ENCODE measurements at regions not wholly inside any gene's neighbourhood (a gene's known extent, or its start where the extent isn't known, plus 50 kb on each side); places are given as distances from the start of the nearest gene placed in this dataset.
A peak's percentile ranks its signal among the peaks of the same experiment; 100 is the strongest.

- H3K9ac ChIP-seq (ENCODE audit: low read length) = no peak overlapping the region
- H3K4me1 ChIP-seq (ENCODE audit: control insufficient read depth, insufficient read depth, low read length) = peaks cover 1% of the 10 kb centered on the region
- peaks cover 23% of the 10 kb centered on the region for H3K9me3 ChIP-seq (ENCODE audit: control insufficient read depth, low read length)
- H3K36me3 ChIP-seq (ENCODE audit: control insufficient read depth, insufficient read depth, low read length, severe bottlenecking) = no peaks in the 10 kb centered on the region
- no peaks in the 10 kb centered on the region for H3K27me3 ChIP-seq (replicated peaks; ENCODE audit: control insufficient read depth, insufficient read depth, low read length)
- DNase-seq (ENCODE audit: low read depth) = peak; percentile 22
- no peak overlapping the region for H3K4me3 ChIP-seq (ENCODE audit: low read length)
Observed at GRCh38 chr2:57937456-57937855, 109.2 kb upstream of the VRK2 start.

DNA sequence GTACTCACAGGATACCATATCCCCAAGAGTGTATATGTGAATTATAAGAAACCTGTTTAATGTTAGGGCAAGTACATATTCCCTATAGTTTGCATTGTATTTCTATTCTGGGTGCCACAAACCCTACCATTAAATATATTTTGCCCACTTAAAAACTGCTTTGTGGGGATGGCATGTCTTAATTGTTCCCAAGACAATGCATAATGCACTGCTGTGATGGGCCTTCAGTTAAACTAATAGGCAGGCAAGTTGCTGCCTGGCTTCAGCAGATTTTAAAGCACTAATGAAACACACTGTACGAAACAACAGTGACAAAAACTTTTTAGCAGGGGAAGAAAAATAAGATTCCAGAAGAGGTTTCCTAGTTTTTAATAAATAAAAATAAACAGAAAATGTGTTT lies 104.8 kb upstream of the VRK2 start:
- Histone ChIP-seq H3K27me3 (replicated peaks; ENCODE audit: control insufficient read depth, insufficient read depth, low read length) (no peaks in the 10 kb centered on the region), H3K36me3 (ENCODE audit: control insufficient read depth, insufficient read depth, low read length, severe bottlenecking) (no peaks in the 10 kb centered on the region), H3K4me3 (ENCODE audit: low read length) (no peak overlapping the region), H3K4me1 (ENCODE audit: control insufficient read depth, insufficient read depth, low read length) (peaks cover 18% of the 10 kb centered on the region), H3K9me3 (ENCODE audit: control insufficient read depth, low read length) (no peaks in the 10 kb centered on the region), H3K9ac (ENCODE audit: low read length) (no peak overlapping the region)
- no peak for DNase-seq (ENCODE audit: low read depth)

DNA sequence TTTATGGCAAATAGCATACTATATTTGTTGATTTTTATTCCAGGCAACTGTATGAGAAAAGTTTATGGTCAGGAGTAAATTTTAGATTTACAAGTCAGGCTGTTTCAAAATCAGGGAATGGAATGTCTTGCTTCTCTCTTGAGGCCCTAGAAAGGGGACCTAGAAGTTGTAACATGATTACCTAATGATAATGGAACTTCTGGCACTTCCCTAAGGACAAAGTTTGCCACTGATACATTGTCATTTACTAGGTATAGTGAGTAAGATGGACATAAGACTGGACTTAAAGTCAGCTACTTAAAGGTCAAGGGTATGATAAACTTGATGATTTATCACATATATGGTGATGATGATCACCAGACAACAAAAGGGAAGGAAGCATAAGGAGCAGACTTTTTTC lies 103.3 kb upstream of the VRK2 start:
- Histone ChIP-seq H3K36me3 (ENCODE audit: control insufficient read depth, insufficient read depth, low read length, severe bottlenecking) (no peaks in the 10 kb centered on the region), H3K27me3 (replicated peaks; ENCODE audit: control insufficient read depth, insufficient read depth, low read length) (no peaks in the 10 kb centered on the region), H3K4me1 (ENCODE audit: control insufficient read depth, insufficient read depth, low read length) (peaks cover 18% of the 10 kb centered on the region), H3K4me3 (ENCODE audit: low read length) (peak overlapping the region; percentile 17), H3K9me3 (ENCODE audit: control insufficient read depth, low read length) (no peaks in the 10 kb centered on the region), H3K9ac (ENCODE audit: low read length) (no peak overlapping the region)
- DNase-seq (ENCODE audit: low read depth) = peak; percentile 81

DNA sequence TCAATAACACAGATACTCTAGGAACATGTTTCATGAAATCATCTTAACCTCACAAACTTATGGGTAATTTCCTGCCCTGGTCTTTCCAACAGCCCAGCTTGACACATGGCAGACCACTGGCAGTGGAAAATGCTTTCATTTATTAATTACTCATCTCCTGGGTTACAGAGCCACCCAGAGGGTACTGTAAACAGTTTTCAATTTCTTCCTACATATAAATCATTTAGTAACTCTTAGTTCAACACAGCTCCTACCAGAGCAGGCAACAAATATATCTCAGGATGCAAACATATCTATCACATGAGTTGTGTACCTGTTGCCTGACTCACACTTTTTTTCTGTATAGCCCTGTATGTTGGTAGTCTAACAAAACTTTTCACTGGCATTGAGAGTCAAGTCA lies 99.2 kb upstream of the VRK2 start:
- no peak for DNase-seq (ENCODE audit: low read depth)
- Histone ChIP-seq H3K4me1 (ENCODE audit: control insufficient read depth, insufficient read depth, low read length) (peaks cover 17% of the 10 kb centered on the region), H3K9ac (ENCODE audit: low read length) (no peak overlapping the region), H3K9me3 (ENCODE audit: control insufficient read depth, low read length) (no peaks in the 10 kb centered on the region), H3K36me3 (ENCODE audit: control insufficient read depth, insufficient read depth, low read length, severe bottlenecking) (no peaks in the 10 kb centered on the region), H3K4me3 (ENCODE audit: low read length) (no peak overlapping the region), H3K27me3 (replicated peaks; ENCODE audit: control insufficient read depth, insufficient read depth, low read length) (no peaks in the 10 kb centered on the region)

DNA sequence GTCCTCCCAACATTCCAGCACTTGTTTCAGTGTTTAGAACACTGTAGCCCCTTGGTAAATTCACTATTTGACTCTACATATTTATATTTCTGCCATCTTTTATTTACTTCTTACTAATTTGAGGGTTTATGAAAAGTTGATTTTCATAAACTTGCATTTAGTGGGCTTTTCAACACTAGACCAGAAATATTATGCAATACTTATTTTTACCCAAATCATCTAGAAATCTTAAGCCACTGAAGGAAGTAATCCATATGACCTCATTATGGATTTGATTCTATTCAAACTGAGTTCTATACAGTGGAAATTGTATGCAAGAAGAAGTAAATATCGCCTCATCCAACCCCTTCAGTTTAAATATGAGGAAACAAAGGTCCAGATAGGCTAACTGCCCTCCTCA lies 92.6 kb upstream of the VRK2 start:
- Histone ChIP-seq H3K27me3 (replicated peaks; ENCODE audit: control insufficient read depth, insufficient read depth, low read length) (no peaks in the 10 kb centered on the region), H3K4me1 (ENCODE audit: control insufficient read depth, insufficient read depth, low read length) (no peaks in the 10 kb centered on the region)

GRCh38 chr2:57957238-57957637 lies 89.4 kb upstream of the VRK2 start:
- Histone ChIP-seq H3K4me3 (ENCODE audit: low read length) (no peak overlapping the region), H3K9ac (ENCODE audit: low read length) (no peak overlapping the region), H3K27me3 (replicated peaks; ENCODE audit: control insufficient read depth, insufficient read depth, low read length) (no peaks in the 10 kb centered on the region), H3K9me3 (ENCODE audit: control insufficient read depth, low read length) (no peaks in the 10 kb centered on the region), H3K36me3 (ENCODE audit: control insufficient read depth, insufficient read depth, low read length, severe bottlenecking) (no peaks in the 10 kb centered on the region), H3K4me1 (ENCODE audit: control insufficient read depth, insufficient read depth, low read length) (no peaks in the 10 kb centered on the region)
- DNase-seq (ENCODE audit: low read depth) = no peak

More for the DNA sequence above, 92.6 kb upstream of the VRK2 start:
- Histone ChIP-seq H3K4me3 (ENCODE audit: low read length) (no peak overlapping the region), H3K9me3 (ENCODE audit: control insufficient read depth, low read length) (no peaks in the 10 kb centered on the region), H3K9ac (ENCODE audit: low read length) (no peak overlapping the region), H3K36me3 (ENCODE audit: control insufficient read depth, insufficient read depth, low read length, severe bottlenecking) (no peaks in the 10 kb centered on the region)
- no peak for DNase-seq (ENCODE audit: low read depth)

- Histone ChIP-seq H3K9ac (ENCODE audit: low read length) (no peak overlapping the region), H3K36me3 (ENCODE audit: control insufficient read depth, insufficient read depth, low read length, severe bottlenecking) (no peaks in the 10 kb centered on the region), H3K27me3 (replicated peaks; ENCODE audit: control insufficient read depth, insufficient read depth, low read length) (no peaks in the 10 kb centered on the region), H3K4me3 (ENCODE audit: low read length) (no peak overlapping the region), H3K4me1 (ENCODE audit: control insufficient read depth, insufficient read depth, low read length) (no peaks in the 10 kb centered on the region), H3K9me3 (ENCODE audit: control insufficient read depth, low read length) (no peaks in the 10 kb centered on the region)
- no peak for DNase-seq (ENCODE audit: low read depth)
Observed at GRCh38 chr2:57959390-57959789, 87.2 kb upstream of the VRK2 start.

GRCh38 chr2:57962861-57963260 lies 83.7 kb upstream of the VRK2 start:
- Histone ChIP-seq H3K9ac (ENCODE audit: low read length) (no peak overlapping the region), H3K36me3 (ENCODE audit: control insufficient read depth, insufficient read depth, low read length, severe bottlenecking) (no peaks in the 10 kb centered on the region), H3K4me3 (ENCODE audit: low read length) (no peak overlapping the region), H3K27me3 (replicated peaks; ENCODE audit: control insufficient read depth, insufficient read depth, low read length) (no peaks in the 10 kb centered on the region), H3K4me1 (ENCODE audit: control insufficient read depth, insufficient read depth, low read length) (no peaks in the 10 kb centered on the region), H3K9me3 (ENCODE audit: control insufficient read depth, low read length) (no peaks in the 10 kb centered on the region)
- DNase-seq (ENCODE audit: low read depth) = no peak

DNA sequence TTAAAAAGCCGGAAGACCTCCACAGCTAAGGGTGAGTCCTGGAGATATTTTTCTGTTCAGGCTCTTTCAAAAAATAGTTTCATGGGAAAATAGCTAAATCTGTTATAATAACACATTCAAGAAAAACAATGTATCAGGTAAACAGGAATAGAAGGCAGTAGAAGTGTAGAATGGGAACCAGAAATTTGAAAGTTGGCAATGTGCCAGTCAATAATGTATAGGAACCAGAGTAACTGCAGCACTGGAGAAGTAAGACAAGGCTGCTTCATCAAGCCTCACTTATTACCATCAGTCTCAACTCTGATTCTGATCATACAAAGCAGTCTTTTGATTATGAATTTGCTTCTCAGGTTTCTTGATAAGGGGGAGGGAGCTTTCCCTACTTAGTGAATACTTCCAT lies 81.4 kb upstream of the VRK2 start:
- H3K4me1 ChIP-seq (ENCODE audit: control insufficient read depth, insufficient read depth, low read length) = no peaks in the 10 kb centered on the region
- no peak for DNase-seq (ENCODE audit: low read depth)
- no peak overlapping the region for H3K9ac ChIP-seq (ENCODE audit: low read length)
- no peak overlapping the region for H3K4me3 ChIP-seq (ENCODE audit: low read length)
- no peaks in the 10 kb centered on the region for H3K27me3 ChIP-seq (replicated peaks; ENCODE audit: control insufficient read depth, insufficient read depth, low read length)
- no peaks in the 10 kb centered on the region for H3K9me3 ChIP-seq (ENCODE audit: control insufficient read depth, low read length)
- H3K36me3 ChIP-seq (ENCODE audit: control insufficient read depth, insufficient read depth, low read length, severe bottlenecking) = no peaks in the 10 kb centered on the region

DNA sequence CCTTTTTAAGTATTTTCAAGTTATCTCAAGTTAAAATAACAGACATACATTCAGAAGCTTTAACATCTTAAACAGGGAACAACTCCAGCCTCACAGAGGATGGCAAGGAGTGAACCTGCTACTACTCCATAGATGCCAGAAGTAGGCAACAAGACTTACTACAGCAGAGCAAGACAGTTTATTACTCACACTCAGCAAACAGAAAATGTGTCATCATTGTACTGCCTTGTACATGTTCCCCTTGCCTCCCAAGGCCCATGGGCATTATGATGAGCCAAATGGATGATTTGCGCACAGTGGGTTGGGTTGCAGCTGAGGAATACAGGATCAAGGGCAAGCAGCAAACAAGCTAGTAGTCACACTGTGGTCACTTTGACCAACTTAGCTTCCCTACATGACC lies 80.6 kb upstream of the VRK2 start:
- Histone ChIP-seq H3K36me3 (ENCODE audit: control insufficient read depth, insufficient read depth, low read length, severe bottlenecking) (no peaks in the 10 kb centered on the region), H3K9me3 (ENCODE audit: control insufficient read depth, low read length) (no peaks in the 10 kb centered on the region), H3K27me3 (replicated peaks; ENCODE audit: control insufficient read depth, insufficient read depth, low read length) (no peaks in the 10 kb centered on the region), H3K9ac (ENCODE audit: low read length) (no peak overlapping the region), H3K4me3 (ENCODE audit: low read length) (no peak overlapping the region), H3K4me1 (ENCODE audit: control insufficient read depth, insufficient read depth, low read length) (no peaks in the 10 kb centered on the region)
- DNase-seq (ENCODE audit: low read depth) = no peak

DNA sequence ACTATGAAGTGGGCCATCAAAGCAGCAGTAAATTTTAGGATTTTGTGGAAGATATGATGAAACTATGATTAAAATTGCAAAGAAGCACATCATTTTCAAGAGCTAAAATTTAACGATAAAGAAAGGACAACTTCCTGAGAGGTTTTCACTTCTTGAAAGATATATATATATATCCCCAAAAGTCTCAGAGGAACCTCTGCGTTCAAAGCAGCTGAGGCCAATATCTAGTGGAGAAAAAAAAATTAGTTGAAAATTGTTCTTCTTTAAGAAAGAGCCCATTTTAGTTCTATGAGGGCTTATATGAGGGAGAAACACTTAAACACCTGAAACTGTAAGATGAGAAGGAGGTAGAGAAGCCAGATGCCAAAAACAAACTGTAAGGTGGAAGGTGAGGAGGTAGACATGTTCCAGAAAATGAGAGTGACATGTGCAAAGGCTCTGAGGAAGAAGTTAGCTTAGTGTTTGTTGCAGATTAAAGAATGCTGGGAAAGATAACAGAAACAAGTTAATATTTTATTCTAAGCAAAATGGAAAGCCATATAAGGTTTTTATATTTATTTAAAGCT lies 72.9 kb upstream of the VRK2 start:
- no peaks in the 10 kb centered on the region for H3K36me3 ChIP-seq (ENCODE audit: control insufficient read depth, insufficient read depth, low read length, severe bottlenecking)

DNA sequence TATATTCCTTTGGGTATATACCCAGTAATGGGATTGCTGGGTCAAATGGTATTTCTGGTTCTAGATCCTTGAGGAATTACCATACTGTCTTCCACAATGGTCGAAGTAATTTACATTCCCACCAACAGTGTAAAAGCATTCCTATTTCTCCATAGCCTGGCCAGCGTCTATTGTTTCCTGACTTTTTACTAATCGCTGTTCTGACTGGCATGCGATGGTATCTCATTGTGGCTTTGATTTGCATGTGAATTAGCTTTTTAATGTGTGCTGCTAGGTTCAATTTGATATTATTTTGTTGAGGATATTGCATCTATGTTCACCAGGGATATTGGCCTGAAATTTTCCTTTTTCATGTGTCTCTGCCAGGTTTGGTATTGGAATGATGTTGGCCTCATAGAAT lies 67.4 kb upstream of the VRK2 start:
- Histone ChIP-seq H3K9ac (ENCODE audit: low read length) (no peak overlapping the region), H3K36me3 (ENCODE audit: control insufficient read depth, insufficient read depth, low read length, severe bottlenecking) (no peaks in the 10 kb centered on the region), H3K4me1 (ENCODE audit: control insufficient read depth, insufficient read depth, low read length) (peaks cover 12% of the 10 kb centered on the region)

More for the DNA sequence above, 72.9 kb upstream of the VRK2 start:
- no peak overlapping the region for H3K4me3 ChIP-seq (ENCODE audit: low read length)
- peaks cover 13% of the 10 kb centered on the region for H3K9me3 ChIP-seq (ENCODE audit: control insufficient read depth, low read length)
- H3K9ac ChIP-seq (ENCODE audit: low read length) = no peak overlapping the region
- H3K27me3 ChIP-seq (replicated peaks; ENCODE audit: control insufficient read depth, insufficient read depth, low read length) = no peaks in the 10 kb centered on the region
- no peak for DNase-seq (ENCODE audit: low read depth)
- no peaks in the 10 kb centered on the region for H3K4me1 ChIP-seq (ENCODE audit: control insufficient read depth, insufficient read depth, low read length)

More for the DNA sequence above, 67.4 kb upstream of the VRK2 start:
- Histone ChIP-seq H3K27me3 (replicated peaks; ENCODE audit: control insufficient read depth, insufficient read depth, low read length) (no peaks in the 10 kb centered on the region), H3K9me3 (ENCODE audit: control insufficient read depth, low read length) (no peaks in the 10 kb centered on the region), H3K4me3 (ENCODE audit: low read length) (no peak overlapping the region)
- no peak for DNase-seq (ENCODE audit: low read depth)
